H1 (cell line): ENCODE measurements at regions not wholly inside any gene's neighbourhood (a gene's known extent, or its start where the extent isn't known, plus 50 kb on each side); places are given as distances from the start of the nearest gene placed in this dataset.

Experiments used
- PHF8 ChIP-seq: fragments of 200-600 bp; sonication (generic); conservative IDR thresholded peaks from 2 replicates; pipeline ENCODE4 v1.7.1; 2012; ENCODE audit warnings: low read depth, mild to moderate bottlenecking, inconsistent platforms, low read length, moderate library complexity
- SRF ChIP-seq: IDR thresholded peaks from 2 replicates; pipeline ENCODE4 v1.6.1; 2011; ENCODE audit warnings: mild to moderate bottlenecking, low read depth, low read length, moderate library complexity

GRCh38 chr4:127047930-127048329, 584.8 kb upstream of the INTU start (continued):
- TF ChIP-seq SRF = no peak
- no peak for TF ChIP-seq PHF8
